H1 (cell line): ENCODE measurements at regions not wholly inside any gene's neighbourhood (a gene's known extent, or its start where the extent isn't known, plus 50 kb on each side); places are given as distances from the start of the nearest gene placed in this dataset.

ENCODE experiments used
- EGR1 ChIP-seq: IDR thresholded peaks from 2 replicates; pipeline ENCODE4 v1.6.1; 2011; ENCODE audit warnings: low read depth, low read length, borderline replicate concordance
- FOSL1 ChIP-seq: IDR thresholded peaks from 2 replicates; pipeline ENCODE4 v1.6.1; 2011; ENCODE audit warnings: mild to moderate bottlenecking, low read depth, low read length, moderate library complexity; ENCODE audit not compliant: insufficient read depth
- JUN ChIP-seq: IDR thresholded peaks from 2 replicates; pipeline ENCODE4 v1.6.1; 2011; ENCODE audit warnings: low read depth, mild to moderate bottlenecking, improper control_type of control experiment, low read length
- RNF2 ChIP-seq: fragments of 200-900, 300-1000 bp; sonication (generic); IDR thresholded peaks from 2 replicates; pipeline ENCODE4 v1.7.1; 2016; ENCODE audit warnings: borderline replicate concordance, low read depth, mild to moderate bottlenecking, antibody characterized with exemption, low read length; ENCODE audit not compliant: poor library complexity, severe bottlenecking; ENCODE audit errors: missing control alignments
- SIRT6 ChIP-seq: IDR thresholded peaks from one replicate; pipeline ENCODE4 v1.7.1; 2012; ENCODE audit warnings: low read length, inconsistent platforms
- SP1 ChIP-seq: IDR thresholded peaks from 2 replicates; pipeline ENCODE4 v1.6.1; 2011; ENCODE audit warnings: low read depth, low read length

DNA sequence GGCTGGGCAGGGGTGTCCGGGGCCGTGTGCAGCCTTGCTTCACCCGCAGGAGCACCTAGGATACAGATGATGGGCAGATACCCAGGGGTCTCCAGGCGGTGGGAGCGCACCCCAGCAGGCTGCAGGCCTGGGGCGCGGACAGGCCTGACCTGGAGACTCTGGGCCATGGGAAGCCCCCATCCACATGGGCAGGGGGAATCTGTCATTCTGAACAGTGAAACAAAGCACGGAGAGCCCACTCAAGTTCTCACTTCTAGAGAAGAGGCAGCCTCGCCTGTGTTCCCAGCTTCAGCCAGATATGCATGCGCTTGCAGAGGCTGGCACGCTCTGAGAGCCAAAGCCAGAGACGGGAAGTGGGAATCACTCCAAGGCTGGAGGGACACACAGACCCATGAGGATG, 333.1 kb downstream of the BRD1 start (continued):
- no peak for TF ChIP-seq FOSL1
- TF ChIP-seq EGR1: no peak
- TF ChIP-seq JUN: no peak
- TF ChIP-seq SP1: no peak
- no peak for TF ChIP-seq RNF2
- TF ChIP-seq SIRT6: no peak
- TF ChIP-seq, all 59 proteins: peak for 0
